Body of pancreas (tissue), 4 donors: ENCODE measurements at regions not wholly inside any gene's neighbourhood (a gene's known extent, or its start where the extent isn't known, plus 50 kb on each side); places are given as distances from the start of the nearest gene placed in this dataset.

Source experiments
- ATAC-seq: fragments of 150-250 bp; one replicate; pipeline ENCODE4 v1.9.1; 2016
- DNase-seq, 4 donors: peaks; one replicate each; pipeline ENCODE4 v3.0.0-alpha.2; 2019
- H3K27ac ChIP-seq, 4 donors: fragments of 200-600 bp; sonication (generic); 1 replicate in 3 of 4; 2 replicates in 1 of 4; pipeline versions ENCODE4 v1.5.1 to v1.6.1; 2016 to 2019; ENCODE audit warnings: mild to moderate bottlenecking in 1 of 4, mixed read lengths in 1 of 4, moderate library complexity in 1 of 4
- H3K27me3 ChIP-seq, 2 donors: fragments of 200-600 bp; sonication (generic); one replicate each; pipeline ENCODE4 v1.6.0; 2016; ENCODE audit warnings: mild to moderate bottlenecking in 1 of 2
- H3K36me3 ChIP-seq, 2 donors: fragments of 200-600 bp; sonication (generic); replicated peaks in 1 of 2; 2 replicates each; pipeline ENCODE4 v1.5.1; 2016; ENCODE audit warnings: low read depth in 2 of 2; ENCODE audit not compliant: insufficient read depth in 1 of 2
- H3K4me1 ChIP-seq: fragments of 200-600 bp; sonication (generic); one replicate; pipeline ENCODE4 v1.6.0; 2016
- H3K4me3 ChIP-seq, 2 donors: fragments of 200-600 bp; sonication (generic); 1 replicate in 1 of 2; 2 replicates in 1 of 2; pipeline ENCODE4 v1.5.1; 2016 to 2019
- H3K9me3 ChIP-seq, 3 donors: fragments of 200-600 bp; sonication (generic); 1 replicate in 2 of 3; 2 replicates in 1 of 3; pipeline ENCODE4 v1.5.1; 2016
- POLR2A ChIP-seq, 3 donors: fragments of 450-650 bp; IDR thresholded peaks; one replicate each; pipeline ENCODE4 v1.6.1; 2016; ENCODE audit warnings: antibody characterized with exemption in 3 of 3, mild to moderate bottlenecking in 2 of 3
- WGBS, 2 donors: methylation state at CpG; one replicate each; pipeline ENCODE4 v1.1.5; 2017; 5-methylcytosine and 5-hydroxymethylcytosine counted together
- intact Hi-C: fragments of 100-400 bp; cut with DNase I; formaldehyde crosslinking; loops from one replicate; pipeline ENCODE4 v1.15.1; 2023
- TF ChIP-seq, protein P1 (sequence below), 7 experiments: fragments of 450-650 bp in 4 of 7; fragments of 200-600 bp in 3 of 7; sonication (generic) in 3 of 7; IDR thresholded peaks; one replicate each; pipeline ENCODE4 v1.5.1; 2016 to 2019; ENCODE audit warnings: antibody characterized with exemption in 7 of 7

DNA sequence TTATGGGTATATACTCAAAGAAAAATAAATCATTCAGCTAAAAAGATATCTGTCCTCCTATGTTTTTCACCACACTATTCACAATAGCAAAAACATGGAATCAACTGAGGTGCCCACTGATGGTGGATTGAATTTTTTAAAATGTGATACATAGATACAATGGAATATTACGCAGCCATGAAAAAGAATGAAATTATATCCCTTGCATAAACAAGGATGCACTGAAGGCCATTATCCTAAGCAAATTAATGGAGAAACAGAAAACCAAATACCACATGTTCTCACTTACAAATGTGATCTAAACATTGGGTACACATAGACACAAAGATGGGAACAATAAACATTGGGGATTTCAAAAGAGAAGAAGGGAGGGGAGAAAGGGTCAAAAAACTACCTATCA, 964.2 kb upstream of the IGFBP7 start:
- Histone ChIP-seq H3K27ac (no peak overlapping the region), H3K4me3 (no peak overlapping the region), H3K4me1 (no peaks in the 10 kb centered on the region), H3K27me3 (no peaks in the 10 kb centered on the region), H3K36me3 (no peaks in the 10 kb centered on the region), H3K9me3 (no peaks in the 10 kb centered on the region)
- no peak for TF ChIP-seq POLR2A (IDR thresholded peaks at IDR 0.05)
- TF ChIP-seq, protein P1, sequence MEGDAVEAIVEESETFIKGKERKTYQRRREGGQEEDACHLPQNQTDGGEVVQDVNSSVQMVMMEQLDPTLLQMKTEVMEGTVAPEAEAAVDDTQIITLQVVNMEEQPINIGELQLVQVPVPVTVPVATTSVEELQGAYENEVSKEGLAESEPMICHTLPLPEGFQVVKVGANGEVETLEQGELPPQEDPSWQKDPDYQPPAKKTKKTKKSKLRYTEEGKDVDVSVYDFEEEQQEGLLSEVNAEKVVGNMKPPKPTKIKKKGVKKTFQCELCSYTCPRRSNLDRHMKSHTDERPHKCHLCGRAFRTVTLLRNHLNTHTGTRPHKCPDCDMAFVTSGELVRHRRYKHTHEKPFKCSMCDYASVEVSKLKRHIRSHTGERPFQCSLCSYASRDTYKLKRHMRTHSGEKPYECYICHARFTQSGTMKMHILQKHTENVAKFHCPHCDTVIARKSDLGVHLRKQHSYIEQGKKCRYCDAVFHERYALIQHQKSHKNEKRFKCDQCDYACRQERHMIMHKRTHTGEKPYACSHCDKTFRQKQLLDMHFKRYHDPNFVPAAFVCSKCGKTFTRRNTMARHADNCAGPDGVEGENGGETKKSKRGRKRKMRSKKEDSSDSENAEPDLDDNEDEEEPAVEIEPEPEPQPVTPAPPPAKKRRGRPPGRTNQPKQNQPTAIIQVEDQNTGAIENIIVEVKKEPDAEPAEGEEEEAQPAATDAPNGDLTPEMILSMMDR (IDR thresholded peaks at IDR 0.05) = no peak
- no peak for DNase-seq
- intact Hi-C loops = no loop called here
- 78 to 87% methylated on average over 1 of the region's 1 CpG for WGBS, 2 donors
- no peak for ATAC-seq

DNA sequence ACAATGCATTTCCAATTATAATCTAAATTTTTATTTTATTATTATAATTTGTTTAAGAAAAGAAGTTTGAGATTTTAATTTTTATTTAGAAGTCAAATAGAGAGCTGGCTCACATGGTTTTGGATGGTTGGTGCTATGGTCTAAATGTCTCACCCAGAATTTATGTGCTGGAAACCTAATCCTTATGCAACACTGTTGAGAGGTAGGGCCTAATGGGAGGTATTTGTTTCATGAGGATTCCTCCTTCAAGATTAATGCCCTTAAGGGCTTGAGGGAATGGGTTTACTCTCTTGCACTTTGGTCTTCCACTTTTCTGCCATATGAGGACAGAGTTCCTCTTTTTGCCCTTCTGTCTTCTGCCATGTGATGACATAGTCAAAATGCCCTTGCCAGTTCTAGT, 960.5 kb upstream of the IGFBP7 start:
- Histone ChIP-seq H3K27me3 (no peaks in the 10 kb centered on the region), H3K4me3 (no peak overlapping the region), H3K27ac (no peak overlapping the region), H3K9me3 (no peaks in the 10 kb centered on the region), H3K4me1 (no peaks in the 10 kb centered on the region), H3K36me3 (no peaks in the 10 kb centered on the region)
- no peak for TF ChIP-seq POLR2A (IDR thresholded peaks at IDR 0.05)
- TF ChIP-seq, protein P1 (IDR thresholded peaks at IDR 0.05) = no peak
- ATAC-seq (no peak), DNase-seq (no peak)
- intact Hi-C loops = no loop called here

DNA sequence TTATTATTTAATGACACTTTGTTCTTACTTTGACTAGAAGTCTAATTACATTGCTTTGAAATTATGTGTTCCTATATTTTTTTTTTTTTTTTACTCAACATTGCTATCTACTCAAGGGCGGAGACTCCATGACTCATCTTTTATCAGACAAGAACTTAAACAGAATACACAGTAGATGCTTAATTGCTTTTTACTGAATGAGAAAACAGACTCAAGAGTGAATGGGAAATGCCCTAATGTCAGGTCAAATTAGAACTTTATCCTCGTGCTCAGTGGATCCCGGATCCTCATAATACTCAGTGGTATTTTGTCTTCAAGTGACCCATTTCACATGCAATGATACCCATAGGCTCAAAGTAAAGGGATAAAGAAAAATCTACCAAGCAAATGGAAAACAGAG, 954.5 kb upstream of the IGFBP7 start:
- ATAC-seq = no peak
- intact Hi-C loops = no loop called here
- no peaks in the 10 kb centered on the region for H3K27me3 ChIP-seq
- H3K36me3 ChIP-seq = no peaks in the 10 kb centered on the region
- TF ChIP-seq, protein P1 (IDR thresholded peaks at IDR 0.05) = no peak
- TF ChIP-seq POLR2A (IDR thresholded peaks at IDR 0.05) = no peak
- H3K27ac ChIP-seq = no peak overlapping the region
- H3K9me3 ChIP-seq = no peaks in the 10 kb centered on the region
- no peak for DNase-seq
- 63 to 69% methylated on average over 3 of the region's 3 CpGs for WGBS, 2 donors
- H3K4me1 ChIP-seq = no peaks in the 10 kb centered on the region
- H3K4me3 ChIP-seq = no peak overlapping the region

DNA sequence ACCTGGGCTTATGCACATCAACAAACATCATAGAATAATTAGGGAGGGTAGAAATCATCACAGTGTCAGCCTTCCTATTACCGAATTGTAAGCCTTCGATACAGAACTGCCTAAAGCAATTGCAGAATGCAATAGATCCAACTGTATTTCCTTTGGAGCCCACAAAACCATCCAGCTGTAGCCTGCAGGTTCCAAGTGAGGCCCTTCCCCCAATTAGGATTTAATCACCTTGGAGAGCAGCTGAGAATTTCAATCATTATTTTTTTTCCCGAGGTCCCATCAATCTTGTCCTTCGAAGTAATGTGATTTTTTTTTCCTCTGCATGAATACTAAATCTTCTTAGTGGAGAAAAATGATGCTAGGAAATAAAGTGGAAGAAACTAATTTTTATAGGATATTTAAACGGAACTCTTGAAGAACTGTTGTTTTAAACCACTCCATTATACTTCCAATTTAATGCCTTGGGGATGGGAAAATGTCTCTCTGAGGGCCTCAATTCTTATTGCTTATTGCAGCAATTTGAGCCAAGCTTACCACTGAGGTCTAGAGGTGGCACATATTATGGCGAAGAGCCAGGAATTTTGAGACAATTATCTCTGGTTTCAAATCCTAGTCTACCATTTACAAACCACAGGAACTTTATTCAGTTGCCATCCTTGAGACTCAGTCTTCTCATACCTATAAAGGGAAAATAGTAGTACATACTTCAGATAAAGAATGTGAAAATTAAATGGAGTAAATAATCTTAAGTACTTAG, 953.4 kb upstream of the IGFBP7 start:
- Histone ChIP-seq H3K36me3 (no peaks in the 10 kb centered on the region), H3K4me3 (no peak overlapping the region), H3K4me1 (no peaks in the 10 kb centered on the region), H3K27me3 (no peaks in the 10 kb centered on the region), H3K9me3 (no peaks in the 10 kb centered on the region), H3K27ac (no peak overlapping the region)
- intact Hi-C loops = no loop called here
- WGBS, 2 donors = 62 to 64% methylated on average over 6 of the region's 6 CpGs
- no peak for DNase-seq
- ATAC-seq = no peak
- TF ChIP-seq, protein P1 (IDR thresholded peaks at IDR 0.05) = no peak
- no peak for TF ChIP-seq POLR2A (IDR thresholded peaks at IDR 0.05)

DNA sequence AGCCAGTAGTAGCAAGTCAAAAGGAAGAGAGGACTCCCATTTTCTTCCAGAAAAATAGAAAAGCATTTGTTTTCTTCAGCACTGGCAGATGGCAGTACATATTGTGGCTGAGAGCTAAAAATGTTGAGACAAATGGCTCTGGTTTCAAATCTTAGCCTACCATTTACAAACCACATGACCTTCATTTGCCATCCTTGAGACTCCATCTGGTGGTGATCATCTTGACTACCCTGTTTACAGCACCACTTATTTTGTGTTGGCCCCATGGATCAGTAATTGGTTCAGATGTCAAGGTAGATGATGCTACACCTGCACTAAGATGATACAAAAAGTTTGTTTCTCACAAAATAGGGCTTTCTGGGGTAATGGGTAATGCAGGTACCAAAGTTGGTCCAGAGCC, 951.8 kb upstream of the IGFBP7 start:
- no peaks in the 10 kb centered on the region for H3K27me3 ChIP-seq
- TF ChIP-seq, protein P1 (IDR thresholded peaks at IDR 0.05) = peak in 1 of 7 experiments; percentile 7
- no peak for TF ChIP-seq POLR2A (IDR thresholded peaks at IDR 0.05)
- intact Hi-C loops = no loop called here

More for the DNA sequence above, 951.8 kb upstream of the IGFBP7 start:
- ATAC-seq (no peak), DNase-seq (no peak)
- Histone ChIP-seq H3K36me3 (no peaks in the 10 kb centered on the region), H3K4me3 (no peak overlapping the region), H3K9me3 (no peaks in the 10 kb centered on the region), H3K27ac (no peak overlapping the region), H3K4me1 (no peaks in the 10 kb centered on the region)
